Upper lobe of left lung (tissue), 4 donors: ENCODE measurements at regions not wholly inside any gene's neighbourhood (a gene's known extent, or its start where the extent isn't known, plus 50 kb on each side); places are given as distances from the start of the nearest gene placed in this dataset.

Source experiments
- EP300 ChIP-seq, 4 donors: sonication (generic); formaldehyde crosslinking; IDR thresholded peaks; one replicate each; pipeline ENCODE4 v1.5.1; 2017; ENCODE audit warnings: antibody characterized with exemption in 4 of 4, control low read depth in 2 of 4
- POLR2A ChIP-seq, 4 donors: fragments of 450-650 bp; IDR thresholded peaks; one replicate each; pipeline ENCODE4 v1.5.1; 2016 to 2017; ENCODE audit warnings: antibody characterized with exemption in 4 of 4, mild to moderate bottlenecking in 2 of 4
- TF ChIP-seq, protein P1 (sequence below), 6 experiments: fragments of 450-650 bp in 4 of 6; fragments of 200-600 bp in 2 of 6; sonication (generic) in 2 of 6; IDR thresholded peaks; one replicate each; pipeline ENCODE4 v1.5.1; 2016 to 2019; ENCODE audit warnings: antibody characterized with exemption in 6 of 6

DNA sequence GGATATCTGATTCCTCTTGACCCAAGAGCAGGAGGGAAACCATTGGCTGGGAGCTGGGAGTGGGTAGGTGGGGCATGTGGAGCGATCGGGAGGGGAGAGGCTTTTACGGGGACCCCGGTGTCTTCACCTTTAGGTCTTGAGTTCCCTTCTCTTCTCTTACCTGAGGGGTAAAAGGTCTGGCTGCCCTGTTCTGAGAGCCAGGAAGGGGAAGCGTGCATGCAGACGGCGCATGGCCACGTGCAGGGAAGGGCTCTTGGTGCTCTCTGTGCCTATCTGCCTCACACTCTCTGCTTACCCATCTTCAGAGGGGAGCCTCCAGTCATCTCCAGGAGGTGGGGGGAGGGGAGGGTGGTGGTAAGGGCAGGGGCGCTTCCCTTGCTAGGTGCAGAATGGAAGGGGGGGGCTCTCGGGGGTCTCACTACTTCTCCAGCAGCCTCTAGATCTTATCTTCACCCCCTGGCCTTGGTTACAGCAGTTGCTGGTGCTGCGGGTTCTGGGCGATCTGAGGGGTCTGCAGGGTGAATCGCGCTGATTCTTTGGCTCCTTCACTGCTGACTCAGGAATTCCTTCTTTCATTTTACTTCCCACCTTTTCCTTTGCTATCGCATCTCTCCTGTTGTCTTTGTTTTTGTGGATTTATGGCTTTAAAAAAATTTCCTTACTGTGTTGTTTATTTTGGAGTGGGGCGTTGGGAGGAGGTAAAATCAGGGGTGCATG, 225.8 kb upstream of the HS6ST1 start:
- no peak for TF ChIP-seq POLR2A (IDR thresholded peaks at IDR 0.05)
- TF ChIP-seq, protein P1, sequence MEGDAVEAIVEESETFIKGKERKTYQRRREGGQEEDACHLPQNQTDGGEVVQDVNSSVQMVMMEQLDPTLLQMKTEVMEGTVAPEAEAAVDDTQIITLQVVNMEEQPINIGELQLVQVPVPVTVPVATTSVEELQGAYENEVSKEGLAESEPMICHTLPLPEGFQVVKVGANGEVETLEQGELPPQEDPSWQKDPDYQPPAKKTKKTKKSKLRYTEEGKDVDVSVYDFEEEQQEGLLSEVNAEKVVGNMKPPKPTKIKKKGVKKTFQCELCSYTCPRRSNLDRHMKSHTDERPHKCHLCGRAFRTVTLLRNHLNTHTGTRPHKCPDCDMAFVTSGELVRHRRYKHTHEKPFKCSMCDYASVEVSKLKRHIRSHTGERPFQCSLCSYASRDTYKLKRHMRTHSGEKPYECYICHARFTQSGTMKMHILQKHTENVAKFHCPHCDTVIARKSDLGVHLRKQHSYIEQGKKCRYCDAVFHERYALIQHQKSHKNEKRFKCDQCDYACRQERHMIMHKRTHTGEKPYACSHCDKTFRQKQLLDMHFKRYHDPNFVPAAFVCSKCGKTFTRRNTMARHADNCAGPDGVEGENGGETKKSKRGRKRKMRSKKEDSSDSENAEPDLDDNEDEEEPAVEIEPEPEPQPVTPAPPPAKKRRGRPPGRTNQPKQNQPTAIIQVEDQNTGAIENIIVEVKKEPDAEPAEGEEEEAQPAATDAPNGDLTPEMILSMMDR (IDR thresholded peaks at IDR 0.05) = no peak
- no peak for TF ChIP-seq EP300 (IDR thresholded peaks at IDR 0.05)
